ENCODE measurements at regions not wholly inside any gene's neighbourhood (a gene's known extent, or its start where the extent isn't known, plus 50 kb on each side); places are given as distances from the start of the nearest gene placed in this dataset.
A peak's percentile ranks its signal among the peaks of the same experiment; 100 is the strongest.

DNA sequence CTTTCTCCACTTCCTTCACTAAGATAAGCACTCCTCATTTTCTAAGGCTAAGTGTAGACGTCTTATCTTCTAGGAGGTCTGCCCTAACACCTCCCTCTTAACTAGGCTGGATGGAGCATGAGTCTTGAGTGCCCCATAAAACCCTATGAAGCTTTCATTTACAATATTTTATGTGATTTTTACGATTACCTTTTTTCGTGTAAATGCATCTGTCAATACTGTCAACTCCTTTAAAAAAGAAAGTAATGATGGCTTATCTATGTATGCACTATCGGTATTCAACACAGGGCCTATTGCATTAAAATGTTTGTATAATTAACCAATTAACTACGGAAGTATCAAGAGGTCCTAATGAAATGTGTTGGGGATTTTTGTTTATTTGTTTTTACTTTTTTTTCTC is 156.0 kb upstream of the FAM83B start:
- DNase-seq (ENCODE audit: extremely low read depth, low read depth), result no peak
- TF ChIP-seq, protein P1, sequence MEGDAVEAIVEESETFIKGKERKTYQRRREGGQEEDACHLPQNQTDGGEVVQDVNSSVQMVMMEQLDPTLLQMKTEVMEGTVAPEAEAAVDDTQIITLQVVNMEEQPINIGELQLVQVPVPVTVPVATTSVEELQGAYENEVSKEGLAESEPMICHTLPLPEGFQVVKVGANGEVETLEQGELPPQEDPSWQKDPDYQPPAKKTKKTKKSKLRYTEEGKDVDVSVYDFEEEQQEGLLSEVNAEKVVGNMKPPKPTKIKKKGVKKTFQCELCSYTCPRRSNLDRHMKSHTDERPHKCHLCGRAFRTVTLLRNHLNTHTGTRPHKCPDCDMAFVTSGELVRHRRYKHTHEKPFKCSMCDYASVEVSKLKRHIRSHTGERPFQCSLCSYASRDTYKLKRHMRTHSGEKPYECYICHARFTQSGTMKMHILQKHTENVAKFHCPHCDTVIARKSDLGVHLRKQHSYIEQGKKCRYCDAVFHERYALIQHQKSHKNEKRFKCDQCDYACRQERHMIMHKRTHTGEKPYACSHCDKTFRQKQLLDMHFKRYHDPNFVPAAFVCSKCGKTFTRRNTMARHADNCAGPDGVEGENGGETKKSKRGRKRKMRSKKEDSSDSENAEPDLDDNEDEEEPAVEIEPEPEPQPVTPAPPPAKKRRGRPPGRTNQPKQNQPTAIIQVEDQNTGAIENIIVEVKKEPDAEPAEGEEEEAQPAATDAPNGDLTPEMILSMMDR (IDR thresholded peaks at IDR 0.05; ENCODE audit: low read depth, low read length), result no peak

- no peak for DNase-seq (ENCODE audit: extremely low read depth, low read depth)
- TF ChIP-seq, protein P1 (IDR thresholded peaks at IDR 0.05; ENCODE audit: low read depth, low read length), result no peak
Observed at GRCh38 chr6:54694928-54695532, 151.5 kb upstream of the FAM83B start.

DNA sequence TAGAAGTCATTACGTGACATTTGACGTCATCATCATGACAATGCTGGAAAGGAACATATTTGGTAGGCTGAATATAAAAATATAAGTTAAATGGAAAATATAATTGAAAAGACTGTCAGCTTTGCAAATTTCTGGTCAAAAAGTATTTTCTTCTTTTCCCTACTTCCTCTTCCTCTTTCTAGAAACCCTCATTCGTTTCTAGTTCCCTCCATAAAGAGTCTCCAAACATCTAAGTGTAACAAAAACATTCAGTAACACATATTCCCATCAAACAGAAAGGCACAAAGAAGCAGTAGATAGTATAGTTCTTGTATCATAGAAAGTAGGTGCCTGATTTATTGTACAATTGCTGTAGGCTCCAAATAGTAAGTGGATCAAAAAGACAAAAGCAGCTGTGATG is 150.8 kb upstream of the FAM83B start:
- no peak for DNase-seq (ENCODE audit: extremely low read depth, low read depth)
- TF ChIP-seq, protein P1 (IDR thresholded peaks at IDR 0.05; ENCODE audit: low read depth, low read length), result no peak

- TF ChIP-seq, protein P1 (IDR thresholded peaks at IDR 0.05; ENCODE audit: low read depth, low read length), result peak; percentile 44
- DNase-seq (ENCODE audit: extremely low read depth, low read depth), result no peak
Observed at GRCh38 chr6:54697424-54697823, 149.1 kb upstream of the FAM83B start.

DNA sequence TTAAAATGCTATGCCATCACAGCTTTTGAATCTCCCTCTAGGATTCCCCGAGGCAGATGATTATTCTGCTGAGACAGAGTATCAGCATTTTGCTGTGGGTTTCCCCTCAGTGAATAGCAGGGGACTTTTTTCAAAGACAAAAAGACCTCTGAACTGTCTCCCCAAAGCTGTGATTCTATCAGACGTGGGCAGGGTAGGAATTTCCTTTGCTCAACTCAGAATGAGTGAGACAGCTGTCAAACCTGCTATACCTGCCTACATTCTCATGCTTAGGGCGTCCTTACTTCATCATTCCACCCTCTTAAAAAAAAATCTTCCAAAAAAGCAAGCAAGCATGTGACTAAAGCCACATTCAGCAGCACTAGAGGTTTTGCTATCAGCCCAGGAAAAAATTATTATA is 147.6 kb upstream of the FAM83B start:
- TF ChIP-seq, protein P1 (IDR thresholded peaks at IDR 0.05; ENCODE audit: low read depth, low read length), result no peak
- no peak for DNase-seq (ENCODE audit: extremely low read depth, low read depth)

GRCh38 chr6:54700158-54700557 is 146.4 kb upstream of the FAM83B start:
- TF ChIP-seq, protein P1 (IDR thresholded peaks at IDR 0.05; ENCODE audit: low read depth, low read length), result no peak
- DNase-seq (ENCODE audit: extremely low read depth, low read depth), result no peak

GRCh38 chr6:54702772-54703171 is 143.8 kb upstream of the FAM83B start:
- no peak for DNase-seq (ENCODE audit: extremely low read depth, low read depth)
- TF ChIP-seq, protein P1 (IDR thresholded peaks at IDR 0.05; ENCODE audit: low read depth, low read length), result no peak
